Left lobe of liver (tissue), 2 donors: ENCODE measurements at regions not wholly inside any gene's neighbourhood (a gene's known extent, or its start where the extent isn't known, plus 50 kb on each side); places are given as distances from the start of the nearest gene placed in this dataset.

ENCODE experiments used
- ATAC-seq: fragments of 200-7000 bp; cut with Tn5 transposase; one replicate; pipeline ENCODE4 v1.9.1; 2020; ENCODE audit warnings: mild to moderate bottlenecking, moderate library complexity
- DNase-seq: peaks from one replicate; pipeline ENCODE4 v3.0.0-alpha.2; 2020; ENCODE audit warnings: low spot score
- donor health status: DM: no; HTN: no; CAD: no; lungs with moderate emphysema.
- donor health status: DM: no; HTN: yes; CAD: no.

DNA sequence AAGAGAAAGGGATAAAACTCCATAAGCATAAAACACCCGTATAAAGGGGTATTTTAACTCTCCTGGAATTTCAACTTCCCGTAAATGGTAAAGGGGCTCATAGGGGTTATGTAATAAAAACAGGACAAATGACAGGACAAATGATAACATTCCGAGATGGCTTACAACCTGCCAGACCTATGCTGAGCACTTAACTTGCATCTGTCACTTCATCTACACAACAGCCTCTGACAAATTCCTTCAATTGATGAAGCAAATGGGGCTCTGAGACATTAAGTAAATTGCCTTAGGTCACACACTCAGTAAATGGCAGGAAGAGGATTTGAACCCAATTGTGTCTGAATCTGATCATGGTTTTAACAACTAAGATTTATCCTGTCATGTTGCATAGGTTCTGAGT lies 327.6 kb upstream of the SNX7 start:
- ATAC-seq (no peak), DNase-seq (no peak)

DNA sequence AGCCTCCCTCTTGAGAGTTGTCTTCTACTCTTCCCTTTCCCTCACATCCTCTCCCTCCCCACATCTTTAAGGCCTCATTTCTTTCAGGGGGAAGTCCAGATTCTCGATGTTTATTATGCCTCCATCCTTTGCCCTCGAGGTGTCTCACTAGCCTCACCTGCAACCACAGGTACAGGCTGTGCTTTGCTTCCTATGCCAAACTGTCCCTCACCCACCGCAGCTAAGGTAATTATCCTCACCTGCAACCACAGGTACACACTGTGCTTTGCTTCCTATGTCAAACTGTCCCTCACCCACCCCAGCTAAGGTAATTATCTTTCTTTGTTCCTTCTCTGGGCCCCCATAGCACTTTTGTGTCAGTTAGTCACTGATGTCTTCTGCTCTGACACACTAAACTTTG lies 328.1 kb upstream of the SNX7 start:
- no peak for DNase-seq
- no peak for ATAC-seq

DNA sequence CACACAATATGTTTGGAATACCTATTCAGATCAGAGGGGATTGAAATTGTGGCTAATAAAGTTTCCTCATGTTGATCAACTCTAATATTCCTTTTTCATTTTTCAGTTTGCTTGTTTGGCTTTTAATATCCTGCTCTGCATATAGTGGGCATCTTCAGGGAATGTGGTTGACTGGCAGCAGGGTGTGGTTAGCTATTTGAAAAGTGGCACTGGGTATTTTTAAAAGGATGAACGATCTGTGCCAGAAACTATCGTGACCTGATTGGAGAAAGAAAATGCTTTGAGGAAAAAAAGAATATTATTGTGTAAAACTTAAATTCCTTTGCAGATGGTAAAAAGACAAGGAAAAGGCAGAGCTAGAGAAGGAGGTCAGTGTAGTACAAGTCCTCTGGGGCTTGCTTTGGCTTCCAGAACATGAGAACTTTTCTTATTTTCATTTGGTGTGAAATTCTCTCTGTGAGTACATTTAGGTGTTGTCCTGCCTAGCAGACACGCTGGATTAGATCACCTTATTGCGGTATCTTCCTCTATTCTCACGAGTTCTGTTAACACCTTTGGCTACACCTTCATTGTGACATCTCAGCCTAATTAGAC lies 329.7 kb upstream of the SNX7 start:
- DNase-seq (no peak), ATAC-seq (no peak)

GRCh38 chr1:98331243-98331642 lies 330.3 kb upstream of the SNX7 start:
- DNase-seq: no peak
- no peak for ATAC-seq

DNA sequence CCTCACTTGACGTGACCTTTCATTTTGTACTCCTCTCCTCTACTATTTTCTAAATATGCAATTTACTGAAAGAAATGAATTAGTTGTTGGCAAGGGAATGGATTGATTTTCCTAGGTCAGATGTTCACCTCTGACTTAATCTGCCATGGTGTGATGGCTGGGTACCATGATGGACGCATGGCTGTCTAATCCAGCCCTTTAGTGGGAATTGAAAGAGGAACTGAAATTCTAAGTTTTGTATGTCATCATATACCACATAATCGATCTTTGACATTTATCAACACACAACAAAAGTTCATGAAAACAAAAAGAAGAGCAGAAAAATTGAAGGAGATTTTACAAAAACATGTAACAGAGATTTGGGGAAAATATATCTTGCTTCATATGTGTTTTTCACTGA lies 331.3 kb upstream of the SNX7 start:
- no peak for DNase-seq
- no peak for ATAC-seq

DNA sequence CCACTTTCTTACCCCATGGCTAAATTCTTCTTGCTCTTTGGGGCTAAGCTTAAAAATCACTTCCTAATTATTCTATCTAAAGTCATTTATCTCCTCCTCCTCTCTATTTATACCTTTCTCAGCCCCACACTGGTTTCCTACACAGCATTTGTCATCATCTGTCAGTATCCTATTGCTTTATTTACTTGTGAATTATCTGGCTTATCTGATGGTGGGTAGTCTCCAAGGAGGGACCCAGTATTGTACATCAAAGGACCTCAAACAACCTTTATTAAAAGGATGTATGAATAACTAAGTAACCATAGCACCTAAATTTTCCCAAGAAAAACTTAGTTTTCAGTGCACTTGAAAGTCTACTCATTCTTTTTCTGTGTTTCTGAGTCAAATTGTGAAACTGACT lies 332.7 kb upstream of the SNX7 start:
- ATAC-seq: no peak

GRCh38 chr1:98327220-98327861 lies 334.2 kb upstream of the SNX7 start:
- no peak for DNase-seq
- no peak for ATAC-seq

More for the DNA sequence above, 332.7 kb upstream of the SNX7 start:
- no peak for DNase-seq

DNA sequence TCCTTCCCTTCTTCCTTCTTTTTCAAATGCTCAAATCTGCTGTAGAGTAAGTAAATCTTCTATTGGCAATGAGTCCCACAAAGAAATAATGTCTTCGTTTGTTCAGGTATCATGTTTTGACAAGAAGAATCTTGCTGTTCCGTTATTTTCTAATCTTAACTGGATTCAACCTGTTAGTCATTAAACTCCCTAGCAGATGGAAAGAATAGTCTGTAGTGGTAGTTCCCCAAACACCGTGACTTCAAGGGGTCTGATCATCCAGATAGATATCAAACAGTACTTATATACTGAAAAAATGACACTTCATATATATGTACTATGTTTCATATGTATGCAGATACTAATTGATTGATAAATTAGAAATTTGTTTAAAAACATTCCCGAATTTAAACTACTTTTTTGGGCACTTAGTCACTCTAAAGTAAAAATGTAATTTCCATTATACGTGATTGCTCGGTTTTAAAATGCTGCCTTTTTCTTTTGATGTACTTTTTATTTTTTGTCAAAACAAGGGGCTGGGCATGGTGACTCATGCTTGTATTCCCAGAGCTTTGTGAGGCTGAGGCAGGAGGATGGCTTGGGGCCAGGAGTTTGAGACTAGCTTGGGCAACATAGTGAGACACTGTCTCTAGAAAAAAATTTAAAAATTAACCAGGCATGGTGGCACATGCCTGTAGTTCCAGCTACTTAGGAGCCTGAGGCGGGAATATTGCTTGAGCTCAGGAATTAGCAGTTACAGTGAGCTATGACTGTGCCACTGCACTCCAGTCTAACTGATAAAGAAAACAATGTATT lies 335.7 kb upstream of the SNX7 start:
- ATAC-seq (no peak), DNase-seq (no peak)

DNA sequence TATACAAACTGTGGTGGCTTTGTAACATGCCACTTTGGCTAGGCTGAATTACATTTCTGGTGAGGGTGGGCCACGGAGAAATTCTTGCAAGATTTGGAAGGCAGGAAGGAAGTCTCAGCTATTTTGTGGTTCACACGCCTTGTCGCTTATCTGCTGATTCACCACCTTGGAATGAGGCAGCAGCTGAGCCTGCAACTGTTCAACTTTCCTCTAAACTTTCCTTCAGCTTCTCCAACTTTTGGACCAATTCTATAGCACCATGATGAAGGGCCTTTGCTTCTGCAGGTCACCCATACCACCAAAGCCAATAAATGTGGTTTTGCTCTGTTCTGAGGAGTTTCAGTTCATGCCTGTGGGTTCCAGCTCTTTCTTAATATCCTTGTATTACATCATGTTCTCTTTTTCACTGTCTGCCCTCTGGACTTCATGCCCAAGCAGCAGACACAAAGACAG lies 337.6 kb upstream of the SNX7 start:
- ATAC-seq (peak; percentile 31), DNase-seq (no peak)

DNA sequence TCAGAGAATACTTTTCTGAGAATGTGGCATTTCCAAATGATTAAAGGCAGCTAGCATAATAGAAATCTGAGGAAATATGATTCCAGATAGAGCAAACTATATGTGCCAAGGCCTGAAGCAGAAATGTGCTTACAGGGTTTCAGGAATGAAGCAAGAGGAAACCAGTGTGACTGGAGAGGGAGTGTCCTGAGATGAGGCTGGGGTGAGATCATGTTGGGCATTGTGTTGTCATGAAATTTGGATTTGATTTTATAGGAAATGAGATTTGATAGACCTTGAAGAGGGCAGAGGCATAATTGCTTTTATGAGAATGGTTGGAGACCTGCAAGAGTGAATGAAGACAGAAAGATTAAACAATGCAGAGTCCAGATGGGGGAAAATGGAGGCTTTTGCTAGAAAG lies 338.1 kb upstream of the SNX7 start:
- DNase-seq: no peak
- no peak for ATAC-seq

DNA sequence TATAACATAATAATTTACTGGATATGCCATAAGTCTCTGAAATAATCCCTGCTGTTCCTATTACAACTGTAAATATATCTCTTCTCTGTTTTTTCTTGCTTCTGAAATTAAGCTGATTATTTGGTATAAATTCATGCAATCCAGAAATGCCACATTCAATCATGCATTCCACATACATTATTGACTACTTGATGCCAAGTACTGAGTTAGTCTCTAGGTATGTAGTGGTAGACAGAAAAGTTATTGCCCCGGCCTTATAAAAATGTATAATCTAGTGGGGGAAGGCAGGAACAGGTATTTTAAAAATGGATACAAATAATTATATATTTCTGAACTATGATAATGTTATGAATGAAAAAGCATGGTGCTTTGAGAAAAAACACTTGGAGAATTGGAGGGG lies 338.6 kb upstream of the SNX7 start:
- ATAC-seq: no peak
- no peak for DNase-seq

DNA sequence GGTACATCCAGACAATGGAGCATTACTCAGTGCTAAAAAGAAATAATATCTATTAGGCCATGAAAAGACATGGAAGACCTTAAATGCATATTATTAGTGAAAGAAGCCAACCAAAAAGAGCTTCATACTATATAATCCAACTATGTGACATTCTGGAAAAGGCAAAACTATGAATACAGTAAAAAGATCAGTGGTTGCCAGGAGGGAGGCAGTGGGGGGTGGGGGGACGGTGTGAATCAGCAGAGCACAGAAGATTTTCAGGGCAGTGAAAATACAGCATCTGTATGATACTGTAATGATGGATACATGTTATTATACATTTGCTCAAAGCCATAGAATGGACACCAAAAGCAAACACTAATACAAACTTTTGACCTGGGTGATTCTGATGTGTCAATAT lies 339.4 kb upstream of the SNX7 start:
- DNase-seq (no peak), ATAC-seq (no peak)

GRCh38 chr1:98321191-98321590 lies 340.3 kb upstream of the SNX7 start:
- DNase-seq (no peak), ATAC-seq (no peak)

DNA sequence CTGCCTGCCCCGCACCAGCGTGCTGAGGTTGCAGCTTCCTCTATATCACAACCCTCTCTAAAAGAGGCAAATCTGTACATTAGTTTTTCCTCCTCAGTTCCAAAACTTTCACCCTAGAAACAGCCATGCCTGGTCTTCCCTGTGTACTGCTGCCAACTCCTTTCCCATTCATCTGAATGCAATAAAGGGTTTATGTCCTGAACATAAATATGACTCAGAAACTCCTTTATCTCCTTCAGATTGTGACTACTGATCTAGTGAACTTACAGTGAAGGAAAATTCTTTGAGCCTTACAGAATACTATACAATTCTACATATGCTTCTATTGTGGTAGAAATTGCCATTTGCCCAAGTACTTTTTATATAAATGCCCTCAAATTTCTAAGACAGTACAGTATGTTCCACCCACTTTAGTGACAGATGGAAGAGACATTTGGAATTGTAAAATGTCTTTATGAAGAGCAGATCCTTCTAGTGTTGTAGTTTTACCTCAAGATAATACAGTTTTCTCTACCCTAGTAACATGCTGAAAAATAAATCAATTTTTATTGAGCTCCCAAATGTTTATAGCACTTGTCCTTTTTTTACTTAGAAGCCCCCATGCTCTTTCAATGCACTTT lies 345.1 kb upstream of the SNX7 start:
- no peak for ATAC-seq

DNA sequence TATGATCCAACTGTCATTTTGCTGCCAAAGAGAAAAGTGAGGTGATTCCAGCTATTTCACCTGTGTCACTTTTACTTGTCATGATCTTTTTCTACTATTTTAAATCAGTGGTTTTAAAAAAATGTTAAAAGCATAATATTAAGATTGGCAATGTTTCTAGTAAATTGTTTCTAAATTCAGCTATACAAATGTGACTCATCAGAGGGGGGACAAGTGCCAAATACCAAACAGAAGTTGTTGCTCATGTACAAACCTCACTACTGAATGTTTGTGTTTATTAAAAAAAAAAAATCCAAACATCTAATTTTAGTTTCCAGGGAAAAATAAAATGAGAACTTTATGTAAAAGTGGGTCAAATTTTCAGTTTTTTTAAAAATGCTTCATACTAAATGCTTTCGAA lies 346.2 kb upstream of the SNX7 start:
- ATAC-seq (no peak), DNase-seq (no peak)

More for the DNA sequence above, 345.1 kb upstream of the SNX7 start:
- no peak for DNase-seq

- ATAC-seq (no peak), DNase-seq (no peak)
Measured at GRCh38 chr1:98314601-98315000, 346.9 kb upstream of the SNX7 start.

DNA sequence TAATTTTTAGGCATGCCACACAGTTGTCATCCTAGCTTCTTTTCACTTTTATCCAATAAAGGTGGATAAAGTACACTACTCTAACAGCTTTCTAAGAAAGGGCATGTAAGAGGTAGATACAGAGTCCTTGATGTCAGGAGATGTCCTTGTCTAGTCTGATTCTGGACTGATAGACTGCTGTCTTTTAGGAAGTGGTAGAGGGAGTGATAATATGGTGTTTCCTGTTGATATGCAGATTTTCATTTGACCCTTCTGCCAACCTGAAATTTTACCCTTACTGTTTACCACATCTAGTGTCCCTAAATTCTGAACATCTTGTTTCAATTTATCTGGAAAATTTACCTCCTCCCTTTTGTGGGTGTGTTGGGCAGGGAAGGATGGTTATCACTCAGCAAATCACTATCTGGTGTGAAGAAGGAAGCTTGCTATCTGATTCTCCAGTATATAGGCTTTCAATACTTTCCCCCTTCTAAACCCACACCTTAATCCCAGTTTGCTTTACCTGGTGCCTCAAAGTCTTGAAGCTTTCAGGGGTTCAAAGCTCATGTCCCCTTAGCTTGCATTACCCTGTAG lies 354.9 kb upstream of the SNX7 start:
- ATAC-seq: no peak
- no peak for DNase-seq

DNA sequence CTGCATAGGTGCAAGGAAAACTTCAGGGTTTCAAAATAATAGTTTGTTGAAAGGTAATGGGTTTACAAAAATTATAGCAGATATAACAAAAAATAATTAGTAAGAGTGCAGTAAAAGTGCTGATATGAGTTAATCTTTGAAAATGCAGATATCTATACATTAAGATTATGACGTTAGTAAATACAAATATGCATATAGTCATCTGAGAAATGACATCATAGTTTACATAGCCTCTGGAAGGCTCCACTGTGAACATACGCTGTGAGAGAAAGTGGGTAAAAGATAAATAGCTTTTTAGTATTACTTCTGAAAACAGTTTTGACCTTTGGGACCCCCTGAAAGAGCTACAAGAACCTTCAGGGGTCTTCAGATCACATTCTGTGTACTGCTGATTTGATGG lies 356.2 kb upstream of the SNX7 start:
- DNase-seq (no peak), ATAC-seq (no peak)

DNA sequence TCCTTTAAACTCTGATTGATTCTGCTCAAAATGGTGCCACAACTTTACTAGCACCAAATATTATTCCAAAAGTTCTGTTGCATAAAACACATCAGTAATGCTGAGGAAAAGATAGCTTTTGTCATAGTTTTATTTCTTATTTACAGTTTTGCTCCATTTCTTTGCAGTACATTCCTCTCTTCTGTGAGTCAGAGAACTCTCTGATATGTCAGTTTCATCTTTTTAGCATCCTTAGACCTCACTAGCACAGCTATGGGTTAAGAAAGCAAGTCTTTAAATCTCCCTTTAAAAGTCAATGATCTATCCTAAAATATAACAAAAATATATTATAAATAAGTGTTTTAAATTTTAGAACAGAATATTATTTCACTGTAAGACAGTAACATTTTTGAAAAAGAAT lies 356.6 kb upstream of the SNX7 start:
- DNase-seq: no peak
- no peak for ATAC-seq

DNA sequence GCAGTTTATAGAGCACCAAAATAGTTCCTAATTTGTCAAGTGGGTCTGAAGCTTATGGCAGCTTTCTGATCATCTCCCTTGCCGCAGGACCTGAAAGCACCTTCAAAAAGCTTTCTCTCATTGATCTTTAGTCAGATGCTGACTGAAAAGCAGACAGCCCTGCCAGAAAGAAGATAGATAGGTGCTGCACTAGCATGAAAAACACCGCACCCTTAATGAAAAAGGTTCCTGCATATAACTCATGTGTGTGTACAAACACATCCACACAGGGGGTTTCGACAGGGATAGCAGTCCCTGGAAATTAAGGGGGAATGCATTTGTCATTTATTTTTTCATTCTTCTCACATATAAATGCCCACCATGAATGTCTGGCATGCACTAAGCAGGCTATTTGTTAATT lies 361.7 kb upstream of the SNX7 start:
- ATAC-seq: no peak

GRCh38 chr1:98299313-98299712 lies 362.2 kb upstream of the SNX7 start:
- ATAC-seq (no peak), DNase-seq (no peak)

More for the DNA sequence above, 361.7 kb upstream of the SNX7 start:
- DNase-seq: no peak
